K562 (cell line): ENCODE measurements at regions not wholly inside any gene's neighbourhood (a gene's known extent, or its start where the extent isn't known, plus 50 kb on each side); places are given as distances from the start of the nearest gene placed in this dataset.
A peak's percentile ranks its signal among the peaks of the same experiment; 100 is the strongest.

Experiments
- BRD9 ChIP-seq: fragments of 450-650 bp; IDR thresholded peaks from 2 replicates; pipeline ENCODE4 v1.6.1; 2018; ENCODE audit warnings: low read depth; ENCODE audit not compliant: partially characterized antibody
- CHD1 ChIP-seq: fragments of 200-600 bp; sonication (generic); IDR thresholded peaks from one replicate; pipeline ENCODE4 v1.6.1; 2012; ENCODE audit warnings: mild to moderate bottlenecking, moderate library complexity, low read length, inconsistent platforms
- EGR1 ChIP-seq: fragments of 450-650 bp; conservative IDR thresholded peaks from 2 replicates; pipeline ENCODE4 v1.6.1; 2017; ENCODE audit warnings: mild to moderate bottlenecking
- GTF2A2 ChIP-seq: IDR thresholded peaks from 2 replicates; pipeline ENCODE4 v1.6.1; 2016; ENCODE audit warnings: mild to moderate bottlenecking, missing genetic modification characterization, missing compliant biosample characterization
- GTF2F1 ChIP-seq: IDR thresholded peaks from 2 replicates; pipeline ENCODE4 v1.6.1; 2011; ENCODE audit warnings: low read depth, low read length, improper control_type of control experiment
- HMGN3 ChIP-seq: IDR thresholded peaks from 2 replicates; pipeline ENCODE4 v1.6.1; 2011; ENCODE audit warnings: borderline replicate concordance, low read depth, mild to moderate bottlenecking, mixed read lengths, low read length; ENCODE audit not compliant: insufficient read length; ENCODE audit errors: extremely low read depth
- ILF3 ChIP-seq: fragments of 450-650 bp; IDR thresholded peaks from 2 replicates; pipeline ENCODE4 v1.6.1; 2018; ENCODE audit warnings: antibody characterized with exemption, mild to moderate bottlenecking, moderate library complexity, borderline replicate concordance
- LARP7 ChIP-seq: fragments of 450-650 bp; IDR thresholded peaks from 2 replicates; pipeline ENCODE4 v1.6.1; 2016
- LEF1 ChIP-seq: fragments of 450-650 bp; IDR thresholded peaks from 2 replicates; pipeline ENCODE4 v1.6.1; 2016; ENCODE audit warnings: mild to moderate bottlenecking
- NCOR1 ChIP-seq: fragments of 450-650 bp; IDR thresholded peaks from 2 replicates; pipeline ENCODE4 v1.6.1; 2016; ENCODE audit warnings: mild to moderate bottlenecking, moderate library complexity
- PHB ChIP-seq: fragments of 250-450 bp; sonication (Bioruptor Pico); IDR thresholded peaks from 2 replicates; pipeline ENCODE4 v1.5.0; 2021
- RBM14 ChIP-seq: fragments of 200-400 bp; formaldehyde crosslinking; IDR thresholded peaks from 2 replicates; pipeline ENCODE4 v1.6.1; 2018; ENCODE audit warnings: low read depth, mild to moderate bottlenecking, low read length, moderate library complexity, borderline replicate concordance; ENCODE audit not compliant: insufficient read depth
- RBM25 ChIP-seq: fragments of 200-400 bp; formaldehyde crosslinking; IDR thresholded peaks from 2 replicates; pipeline ENCODE4 v1.6.1; 2018; ENCODE audit warnings: low read length, low read depth, moderate library complexity; ENCODE audit not compliant: severe bottlenecking
- RFX7 ChIP-seq: fragments of 250-450 bp; sonication (Bioruptor Pico); IDR thresholded peaks from 2 replicates; pipeline ENCODE4 v1.5.1; 2021; ENCODE audit warnings: mild to moderate bottlenecking
- SIX5 ChIP-seq, 2 experiments: IDR thresholded peaks; 2 replicates each; pipeline ENCODE4 v1.6.1; 2011; ENCODE audit warnings: low read length in 2 of 2, borderline replicate concordance in 1 of 2, low read depth in 1 of 2, mild to moderate bottlenecking in 1 of 2, moderate library complexity in 1 of 2; ENCODE audit not compliant: insufficient read depth in 1 of 2
- TAF1 ChIP-seq: IDR thresholded peaks from 2 replicates; pipeline ENCODE4 v1.6.1; 2011; ENCODE audit warnings: mild to moderate bottlenecking, low read length, moderate library complexity; ENCODE audit not compliant: insufficient read depth, control insufficient read depth, severe bottlenecking; ENCODE audit errors: extremely low read depth
- TCF7L2 ChIP-seq: fragments of 150-350 bp; IDR thresholded peaks from 2 replicates; pipeline ENCODE4 v1.6.1; 2016; ENCODE audit warnings: low read depth, mild to moderate bottlenecking, low read length, moderate library complexity
- ZNF239 ChIP-seq: fragments of 250-450 bp; sonication (Bioruptor Pico); IDR thresholded peaks from 2 replicates; pipeline ENCODE4 v1.4.0; 2020; ENCODE audit warnings: mild to moderate bottlenecking
- TF ChIP-seq, protein P1 (sequence below), 2 experiments: fragments of 450-650 bp in 1 of 2; sonication (generic) in 1 of 2; formaldehyde crosslinking in 1 of 2; IDR thresholded peaks in 1 of 2; conservative IDR thresholded peaks in 1 of 2; 2 replicates each; pipeline versions ENCODE4 v1.6.1 to v1.8.1; 2016 to 2023; ENCODE audit warnings: mild to moderate bottlenecking in 2 of 2, moderate library complexity in 2 of 2, inconsistent platforms in 1 of 2, missing genetic modification reagents in 1 of 2
- TF ChIP-seq, protein P2 (sequence below): fragments of 450-650 bp; formaldehyde crosslinking; IDR thresholded peaks from 2 replicates; pipeline ENCODE4 v1.4.0; 2020; ENCODE audit warnings: mild to moderate bottlenecking
- TF ChIP-seq, protein P3 (sequence below): fragments of 250-450 bp; sonication (Bioruptor Pico); IDR thresholded peaks from 2 replicates; pipeline ENCODE4 v1.5.0; 2021
- TF ChIP-seq, protein P4 (sequence below): fragments of 250-450 bp; sonication (Bioruptor Pico); IDR thresholded peaks from 2 replicates; pipeline ENCODE4 v1.4.0; 2020; ENCODE audit warnings: mild to moderate bottlenecking, moderate library complexity, borderline replicate concordance

DNA sequence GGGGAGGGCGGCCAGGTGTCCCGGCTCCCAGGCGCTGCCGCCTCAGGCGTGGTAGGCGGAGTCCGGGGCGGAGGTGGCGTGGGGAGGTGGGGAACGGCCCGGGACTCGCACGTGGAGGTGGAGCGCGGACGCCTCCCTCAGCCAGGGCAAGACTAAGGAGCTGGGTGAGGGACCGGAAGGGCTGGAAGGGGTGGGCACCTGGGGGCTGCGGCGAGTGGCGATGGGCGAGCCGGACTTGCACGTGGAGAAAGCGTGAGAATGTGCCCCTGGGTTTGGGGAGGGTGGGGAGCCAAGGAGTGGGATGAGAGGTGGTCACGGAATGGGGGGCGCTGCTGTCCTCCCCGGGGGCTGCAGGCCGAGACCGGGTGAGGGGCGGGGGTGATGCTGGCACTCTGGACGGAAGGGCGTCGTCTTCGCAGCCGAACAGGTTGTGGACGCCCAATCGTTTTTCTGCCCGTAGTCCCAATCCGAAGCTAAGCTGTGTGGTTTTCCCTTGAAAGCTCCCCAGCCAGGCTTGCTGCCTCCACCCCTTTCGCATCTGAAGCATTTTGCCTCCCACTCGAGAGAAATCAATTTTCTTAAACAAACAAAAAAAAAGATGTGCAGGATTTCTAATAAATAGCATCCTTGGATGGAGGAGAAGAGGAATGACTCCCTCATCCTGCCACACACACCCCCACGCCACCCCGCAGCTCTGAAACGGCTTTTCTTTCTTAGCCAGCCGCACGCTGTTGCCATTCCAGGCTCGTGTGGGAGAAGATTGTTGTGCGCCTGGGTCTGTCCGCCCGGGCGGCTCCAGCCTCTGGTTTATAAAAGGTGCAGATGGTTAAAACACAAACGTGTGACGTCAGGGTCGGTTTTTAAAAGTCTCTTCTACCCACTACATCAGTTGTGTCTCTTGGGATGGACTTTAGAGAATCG, 62.5 kb upstream of the ANKRD28 start (continued):
- no peak for TF ChIP-seq SIX5 (IDR thresholded peaks at IDR 0.05; ENCODE audit: borderline replicate concordance in 1 of 2, insufficient read depth in 1 of 2, low read depth in 1 of 2, low read length in 2 of 2)
- peak; percentile 32 for TF ChIP-seq TAF1
- TF ChIP-seq GTF2F1, result no peak
- no peak for TF ChIP-seq HMGN3
- TF ChIP-seq PHB (CRISPR knock-in tag), result 0 out of 2 replicates have a peak, but pooled peaks have one; percentile 55
- no peak for TF ChIP-seq CHD1
- TF ChIP-seq GTF2A2 (tag), result no peak
- TF ChIP-seq LEF1, result no peak
- peak; percentile 41 for TF ChIP-seq EGR1
- TF ChIP-seq NCOR1, result no peak
- 0 out of 2 replicates have a peak, but pooled peaks have one; percentile 34 for TF ChIP-seq LARP7
- TF ChIP-seq, protein P1, sequence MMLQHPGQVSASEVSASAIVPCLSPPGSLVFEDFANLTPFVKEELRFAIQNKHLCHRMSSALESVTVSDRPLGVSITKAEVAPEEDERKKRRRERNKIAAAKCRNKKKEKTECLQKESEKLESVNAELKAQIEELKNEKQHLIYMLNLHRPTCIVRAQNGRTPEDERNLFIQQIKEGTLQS (IDR thresholded peaks at IDR 0.05), result no peak
- TF ChIP-seq, protein P1 (CRISPR knock-in tag; conservative IDR thresholded peaks at IDR 0.05), result no peak
- TF ChIP-seq RBM25, result no peak
- TF ChIP-seq, protein P2, sequence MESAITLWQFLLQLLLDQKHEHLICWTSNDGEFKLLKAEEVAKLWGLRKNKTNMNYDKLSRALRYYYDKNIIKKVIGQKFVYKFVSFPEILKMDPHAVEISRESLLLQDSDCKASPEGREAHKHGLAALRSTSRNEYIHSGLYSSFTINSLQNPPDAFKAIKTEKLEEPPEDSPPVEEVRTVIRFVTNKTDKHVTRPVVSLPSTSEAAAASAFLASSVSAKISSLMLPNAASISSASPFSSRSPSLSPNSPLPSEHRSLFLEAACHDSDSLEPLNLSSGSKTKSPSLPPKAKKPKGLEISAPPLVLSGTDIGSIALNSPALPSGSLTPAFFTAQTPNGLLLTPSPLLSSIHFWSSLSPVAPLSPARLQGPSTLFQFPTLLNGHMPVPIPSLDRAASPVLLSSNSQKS (CRISPR knock-in tag), result no peak
- TF ChIP-seq RFX7, result no peak
- no peak for TF ChIP-seq ZNF239 (CRISPR knock-in tag)
- TF ChIP-seq BRD9, result no peak
- TF ChIP-seq, protein P3, sequence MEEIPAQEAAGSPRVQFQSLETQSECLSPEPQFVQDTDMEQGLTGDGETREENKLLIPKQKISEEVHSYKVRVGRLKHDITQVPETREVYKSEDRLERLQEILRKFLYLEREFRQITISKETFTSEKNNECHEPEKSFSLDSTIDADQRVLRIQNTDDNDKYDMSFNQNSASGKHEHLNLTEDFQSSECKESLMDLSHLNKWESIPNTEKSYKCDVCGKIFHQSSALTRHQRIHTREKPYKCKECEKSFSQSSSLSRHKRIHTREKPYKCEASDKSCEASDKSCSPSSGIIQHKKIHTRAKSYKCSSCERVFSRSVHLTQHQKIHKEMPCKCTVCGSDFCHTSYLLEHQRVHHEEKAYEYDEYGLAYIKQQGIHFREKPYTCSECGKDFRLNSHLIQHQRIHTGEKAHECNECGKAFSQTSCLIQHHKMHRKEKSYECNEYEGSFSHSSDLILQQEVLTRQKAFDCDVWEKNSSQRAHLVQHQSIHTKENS (CRISPR knock-in tag), result no peak
- TF ChIP-seq, protein P4, sequence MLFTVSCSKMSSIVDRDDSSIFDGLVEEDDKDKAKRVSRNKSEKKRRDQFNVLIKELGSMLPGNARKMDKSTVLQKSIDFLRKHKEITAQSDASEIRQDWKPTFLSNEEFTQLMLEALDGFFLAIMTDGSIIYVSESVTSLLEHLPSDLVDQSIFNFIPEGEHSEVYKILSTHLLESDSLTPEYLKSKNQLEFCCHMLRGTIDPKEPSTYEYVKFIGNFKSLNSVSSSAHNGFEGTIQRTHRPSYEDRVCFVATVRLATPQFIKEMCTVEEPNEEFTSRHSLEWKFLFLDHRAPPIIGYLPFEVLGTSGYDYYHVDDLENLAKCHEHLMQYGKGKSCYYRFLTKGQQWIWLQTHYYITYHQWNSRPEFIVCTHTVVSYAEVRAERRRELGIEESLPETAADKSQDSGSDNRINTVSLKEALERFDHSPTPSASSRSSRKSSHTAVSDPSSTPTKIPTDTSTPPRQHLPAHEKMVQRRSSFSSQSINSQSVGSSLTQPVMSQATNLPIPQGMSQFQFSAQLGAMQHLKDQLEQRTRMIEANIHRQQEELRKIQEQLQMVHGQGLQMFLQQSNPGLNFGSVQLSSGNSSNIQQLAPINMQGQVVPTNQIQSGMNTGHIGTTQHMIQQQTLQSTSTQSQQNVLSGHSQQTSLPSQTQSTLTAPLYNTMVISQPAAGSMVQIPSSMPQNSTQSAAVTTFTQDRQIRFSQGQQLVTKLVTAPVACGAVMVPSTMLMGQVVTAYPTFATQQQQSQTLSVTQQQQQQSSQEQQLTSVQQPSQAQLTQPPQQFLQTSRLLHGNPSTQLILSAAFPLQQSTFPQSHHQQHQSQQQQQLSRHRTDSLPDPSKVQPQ (CRISPR knock-in tag), result no peak
- TF ChIP-seq RBM14, result no peak
- TF ChIP-seq ILF3, result no peak
- no peak for TF ChIP-seq TCF7L2
